HG02885 (cell line): ENCODE measurements at regions not wholly inside any gene's neighbourhood (a gene's known extent, or its start where the extent isn't known, plus 50 kb on each side); places are given as distances from the start of the nearest gene placed in this dataset.

Source experiments
- ATAC-seq: cut with Tn5 transposase; IDR thresholded peaks from one replicate; pipeline ENCODE4 v1.9.1; 2021; ENCODE audit warnings: mild to moderate bottlenecking; ENCODE audit not compliant: unreplicated experiment, poor library complexity

DNA sequence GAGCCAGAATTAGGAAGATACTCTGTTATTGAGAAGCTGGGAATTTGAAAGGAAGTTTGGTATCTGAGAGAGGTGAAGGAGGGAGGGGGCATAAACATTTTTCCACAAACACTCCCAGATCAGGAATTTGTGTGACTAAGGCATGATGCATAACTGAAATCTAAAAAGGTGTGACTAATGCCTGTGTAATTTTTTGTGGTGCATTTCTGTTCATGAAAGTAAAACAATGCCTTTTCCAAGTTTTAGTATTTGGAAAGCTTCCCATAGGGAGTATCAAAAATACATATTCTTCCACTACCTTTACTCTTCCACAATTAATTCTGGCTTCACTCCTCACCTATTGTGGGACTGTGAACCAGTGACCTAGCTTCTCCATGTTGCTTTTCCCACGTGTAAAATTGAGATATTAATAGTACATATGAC lies 56.4 kb upstream of the CAV2 start:
- ATAC-seq, result no peak

DNA sequence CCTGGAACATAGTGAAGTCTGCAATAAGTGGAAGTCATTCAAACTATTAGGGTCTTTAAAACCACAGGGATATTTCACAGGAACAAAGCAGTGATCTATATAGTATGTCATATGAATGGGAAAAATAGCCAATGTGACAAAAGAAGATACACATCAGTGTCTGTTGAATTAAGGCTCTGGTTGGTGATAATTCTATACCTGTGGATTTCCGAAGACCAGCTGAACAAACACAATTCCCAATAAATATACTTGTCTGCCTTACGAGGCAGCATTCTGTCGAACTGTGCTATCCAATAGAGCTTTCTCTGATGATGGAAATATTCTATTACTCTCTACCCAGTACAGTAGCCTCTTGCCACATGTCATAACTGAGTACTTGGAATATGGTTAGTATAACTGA lies 55.9 kb upstream of the CAV2 start:
- no peak for ATAC-seq

DNA sequence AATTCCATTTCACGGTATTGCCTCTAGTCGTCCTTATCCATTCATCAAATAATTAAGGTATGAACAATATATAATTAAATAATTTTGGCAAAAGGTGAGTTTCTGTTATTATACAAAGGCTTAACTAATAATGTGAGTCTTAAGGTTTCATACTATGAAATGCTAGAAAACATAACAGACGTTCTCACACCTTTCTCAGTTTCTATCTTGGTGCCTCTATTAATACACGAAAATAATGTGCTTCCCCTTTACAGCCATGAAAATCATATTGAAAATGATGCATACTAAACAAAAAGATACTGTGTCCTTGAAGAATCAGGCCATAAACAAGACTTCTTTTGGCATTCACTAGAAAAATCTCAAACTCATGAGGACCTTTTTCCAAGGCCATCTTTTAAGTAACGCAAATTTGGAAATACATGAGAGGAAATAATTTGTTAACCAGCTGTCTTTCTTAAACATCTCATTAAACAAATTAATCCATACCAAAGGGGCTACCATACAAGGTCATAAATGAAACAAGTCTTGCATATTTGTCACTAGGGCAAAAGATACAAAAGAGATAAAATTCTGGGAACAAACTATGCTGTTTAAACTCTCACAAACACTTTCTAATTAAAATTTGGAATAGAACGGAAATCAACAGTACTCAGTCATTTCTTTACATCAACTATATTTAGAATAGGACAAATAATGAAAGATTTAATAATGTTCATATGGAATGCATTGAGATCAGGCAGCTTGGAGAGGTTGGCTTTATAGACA lies 53.9 kb upstream of the CAV2 start:
- no peak for ATAC-seq

DNA sequence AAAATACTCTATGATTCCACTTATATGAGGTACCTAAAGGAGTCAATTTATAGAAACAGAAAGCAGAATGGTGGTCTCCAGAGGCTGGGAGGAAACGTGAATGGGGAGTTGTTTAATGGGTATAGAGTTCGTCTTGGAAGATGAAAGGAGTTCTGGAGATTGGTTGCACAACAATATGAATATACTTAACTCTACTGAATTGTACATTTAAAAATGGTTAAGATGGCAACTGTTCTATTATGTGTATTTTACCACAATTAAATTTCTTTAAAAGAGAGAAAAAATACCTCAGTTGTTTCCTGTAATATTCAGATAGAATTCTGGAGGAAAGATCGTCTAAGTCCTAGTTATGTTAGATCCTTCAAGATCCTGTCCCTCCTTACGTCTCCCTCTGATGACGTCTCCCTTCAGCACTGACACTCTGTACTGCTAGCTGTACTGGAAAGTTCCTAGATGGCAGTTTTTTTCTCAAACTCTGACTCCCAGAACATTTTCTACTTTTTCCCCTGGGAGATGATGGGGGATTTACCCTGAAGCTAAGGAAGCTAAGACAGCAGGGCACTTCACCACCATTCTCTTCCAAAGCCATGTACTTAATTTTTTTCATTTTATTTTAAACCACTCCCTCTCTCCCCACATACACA lies 53.2 kb upstream of the CAV2 start:
- no peak for ATAC-seq

DNA sequence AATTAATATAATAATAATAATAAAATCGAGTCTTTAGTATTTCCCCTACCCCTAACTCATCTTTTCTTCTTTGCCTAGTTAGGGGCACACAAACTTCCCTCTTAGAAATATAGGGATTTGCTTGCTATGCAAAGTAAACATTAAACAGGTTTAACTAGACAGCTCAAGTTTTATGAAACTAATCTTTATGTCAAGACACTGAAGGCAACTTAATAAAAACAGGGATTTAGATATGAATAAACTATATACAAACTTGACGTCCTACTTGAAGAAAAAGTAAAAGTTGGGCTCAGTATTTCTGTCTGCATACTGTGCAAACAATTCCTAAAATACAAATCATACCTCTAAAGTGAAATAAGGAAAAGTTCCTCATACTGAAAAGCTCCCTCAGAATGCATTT lies 52.1 kb upstream of the CAV2 start:
- no peak for ATAC-seq

DNA sequence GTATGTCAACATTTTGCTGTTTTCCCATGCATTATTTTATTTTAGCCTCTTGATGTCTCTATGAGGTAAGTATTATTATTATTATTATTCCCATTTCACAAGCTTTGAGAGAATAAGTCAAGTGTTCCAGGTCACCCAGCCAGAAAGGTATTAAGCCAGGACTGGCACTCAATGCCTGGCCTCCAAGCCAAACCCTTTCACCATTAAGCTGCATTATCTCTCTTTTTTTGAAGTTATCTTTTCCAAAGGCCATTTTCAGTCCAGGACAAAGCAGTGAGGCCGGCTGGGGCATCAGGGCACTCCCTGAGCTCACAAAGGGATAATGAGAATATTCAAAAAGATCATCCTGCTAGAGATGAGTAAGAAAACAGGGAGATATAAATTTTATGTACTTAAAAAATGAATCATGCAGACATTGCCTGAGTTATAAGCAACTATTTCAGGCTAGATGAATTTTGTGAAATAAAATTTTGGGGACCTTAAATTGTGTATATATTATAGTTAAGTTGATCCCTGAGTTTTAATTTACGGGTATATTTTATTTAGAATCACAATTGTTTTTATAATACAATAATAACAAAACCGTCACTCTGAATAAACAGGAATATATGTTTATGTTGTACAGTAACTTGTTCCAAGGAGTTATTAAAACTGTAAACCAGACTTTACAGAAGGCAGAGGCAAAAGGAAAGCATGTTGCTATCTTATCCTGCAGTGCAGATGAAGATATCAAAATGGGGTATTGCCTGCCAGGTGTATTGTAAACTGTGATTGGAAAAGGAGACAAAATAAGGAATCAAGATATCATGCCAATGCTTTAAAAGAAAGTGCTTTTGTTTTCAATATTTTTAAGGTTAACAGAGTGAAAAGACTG lies 51.3 kb upstream of the CAV2 start:
- no peak for ATAC-seq

DNA sequence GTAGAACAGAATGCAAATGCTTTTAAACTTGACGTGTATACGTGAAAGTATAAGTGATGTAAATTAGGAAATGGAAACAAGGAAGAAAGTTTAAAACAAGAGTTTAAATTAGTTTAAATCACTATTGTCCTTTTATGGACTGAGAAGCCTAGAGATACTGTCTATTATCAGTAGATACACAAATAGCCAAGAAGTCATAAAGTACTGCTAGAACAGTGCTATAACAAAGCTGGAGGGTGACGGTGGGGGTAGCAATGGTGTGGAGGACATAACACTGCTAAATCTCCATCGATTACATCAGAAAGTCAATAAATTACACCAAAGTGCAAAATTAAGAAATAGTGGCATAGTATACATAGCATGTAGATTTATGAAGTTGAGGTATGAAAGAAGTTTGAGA lies 50.1 kb upstream of the CAV2 start:
- ATAC-seq, result no peak
